Osteocyte (in vitro differentiated cells): ENCODE measurements at regions not wholly inside any gene's neighbourhood (a gene's known extent, or its start where the extent isn't known, plus 50 kb on each side); places are given as distances from the start of the nearest gene placed in this dataset.

Experiments
- DNase-seq: peaks from one replicate; pipeline ENCODE4 v3.0.0; 2021; ENCODE audit warnings: mixed read lengths; ENCODE audit not compliant: unreplicated experiment; ENCODE audit errors: extremely low spot score
- H3K27ac Mint-ChIP-seq: one replicate; pipeline ENCODE4 v1.8.0; 2021; ENCODE audit warnings: mild to moderate bottlenecking, mixed read lengths; ENCODE audit not compliant: unreplicated experiment
- H3K27me3 Mint-ChIP-seq: one replicate; pipeline ENCODE4 v1.8.0; 2021; ENCODE audit warnings: mixed read lengths; ENCODE audit not compliant: unreplicated experiment
- H3K36me3 Mint-ChIP-seq: one replicate; pipeline ENCODE4 v1.8.0; 2021; ENCODE audit warnings: mixed read lengths; ENCODE audit not compliant: unreplicated experiment
- H3K4me1 Mint-ChIP-seq: one replicate; pipeline ENCODE4 v1.8.0; 2021; ENCODE audit warnings: mixed read lengths; ENCODE audit not compliant: unreplicated experiment
- H3K4me3 Mint-ChIP-seq: one replicate; pipeline ENCODE4 v1.8.0; 2021; ENCODE audit warnings: mild to moderate bottlenecking, moderate library complexity, mixed read lengths; ENCODE audit not compliant: unreplicated experiment
- H3K9me3 Mint-ChIP-seq: one replicate; pipeline ENCODE4 v1.8.0; 2021; ENCODE audit warnings: mixed read lengths; ENCODE audit not compliant: unreplicated experiment
- TF ChIP-seq, protein P1 (sequence below): fragments of 200-600 bp; sonication (generic); IDR thresholded peaks from 2 replicates; pipeline ENCODE4 v1.5.0; 2021; ENCODE audit warnings: antibody characterized with exemption, mild to moderate bottlenecking, moderate library complexity

DNA sequence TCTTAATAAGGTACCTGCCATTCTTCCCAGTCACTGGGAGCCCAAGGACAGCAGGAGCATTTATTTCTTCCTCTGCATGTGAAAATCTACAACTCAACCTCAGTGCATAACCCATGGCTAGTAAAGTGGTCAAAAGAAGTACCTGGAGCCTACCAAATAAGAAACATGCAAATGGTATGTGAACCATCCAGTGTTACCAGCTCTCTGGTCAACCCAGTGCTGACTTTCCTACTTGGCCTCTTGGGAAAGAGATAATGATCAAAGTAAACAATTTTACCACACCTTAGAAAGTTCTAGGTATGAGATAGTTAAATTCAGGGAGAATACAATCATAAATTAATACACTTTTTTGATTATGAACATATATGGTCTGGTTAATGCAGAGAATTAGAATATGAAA, 325.6 kb downstream of the ENC1 start:
- H3K4me3 Mint-ChIP-seq = no peak overlapping the region
- no peaks in the 10 kb centered on the region for H3K27me3 Mint-ChIP-seq
- no peaks in the 10 kb centered on the region for H3K36me3 Mint-ChIP-seq
- no peak overlapping the region for H3K27ac Mint-ChIP-seq
- DNase-seq = no peak
- TF ChIP-seq, protein P1, sequence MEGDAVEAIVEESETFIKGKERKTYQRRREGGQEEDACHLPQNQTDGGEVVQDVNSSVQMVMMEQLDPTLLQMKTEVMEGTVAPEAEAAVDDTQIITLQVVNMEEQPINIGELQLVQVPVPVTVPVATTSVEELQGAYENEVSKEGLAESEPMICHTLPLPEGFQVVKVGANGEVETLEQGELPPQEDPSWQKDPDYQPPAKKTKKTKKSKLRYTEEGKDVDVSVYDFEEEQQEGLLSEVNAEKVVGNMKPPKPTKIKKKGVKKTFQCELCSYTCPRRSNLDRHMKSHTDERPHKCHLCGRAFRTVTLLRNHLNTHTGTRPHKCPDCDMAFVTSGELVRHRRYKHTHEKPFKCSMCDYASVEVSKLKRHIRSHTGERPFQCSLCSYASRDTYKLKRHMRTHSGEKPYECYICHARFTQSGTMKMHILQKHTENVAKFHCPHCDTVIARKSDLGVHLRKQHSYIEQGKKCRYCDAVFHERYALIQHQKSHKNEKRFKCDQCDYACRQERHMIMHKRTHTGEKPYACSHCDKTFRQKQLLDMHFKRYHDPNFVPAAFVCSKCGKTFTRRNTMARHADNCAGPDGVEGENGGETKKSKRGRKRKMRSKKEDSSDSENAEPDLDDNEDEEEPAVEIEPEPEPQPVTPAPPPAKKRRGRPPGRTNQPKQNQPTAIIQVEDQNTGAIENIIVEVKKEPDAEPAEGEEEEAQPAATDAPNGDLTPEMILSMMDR = no peak
- peaks cover 14% of the 10 kb centered on the region for H3K4me1 Mint-ChIP-seq
- H3K9me3 Mint-ChIP-seq = no peaks in the 10 kb centered on the region

DNA sequence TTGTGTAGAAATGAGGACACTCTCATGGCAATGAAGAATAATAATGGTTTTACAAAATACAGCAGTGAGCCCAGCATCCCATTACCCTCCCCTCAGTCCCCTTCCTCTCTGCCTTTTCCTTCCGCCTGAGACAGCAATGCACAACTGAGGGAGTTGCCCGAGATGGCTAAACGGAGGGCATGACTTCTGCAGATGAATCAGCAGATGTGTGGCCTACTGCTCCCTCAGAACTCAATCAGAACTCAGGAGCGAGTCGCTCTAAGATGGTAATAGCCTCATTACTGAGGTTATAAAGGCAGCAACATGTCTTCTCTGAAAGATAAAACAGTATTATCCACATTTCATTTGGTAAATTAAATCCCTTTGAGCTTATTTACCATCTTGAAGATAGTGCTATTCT, 326.6 kb downstream of the ENC1 start:
- Mint-ChIP-seq H3K36me3 (no peaks in the 10 kb centered on the region), H3K9me3 (no peaks in the 10 kb centered on the region), H3K4me3 (no peak overlapping the region), H3K27ac (no peak overlapping the region), H3K4me1 (peaks cover 14% of the 10 kb centered on the region), H3K27me3 (no peaks in the 10 kb centered on the region)
- TF ChIP-seq, protein P1 = no peak
- DNase-seq = no peak

DNA sequence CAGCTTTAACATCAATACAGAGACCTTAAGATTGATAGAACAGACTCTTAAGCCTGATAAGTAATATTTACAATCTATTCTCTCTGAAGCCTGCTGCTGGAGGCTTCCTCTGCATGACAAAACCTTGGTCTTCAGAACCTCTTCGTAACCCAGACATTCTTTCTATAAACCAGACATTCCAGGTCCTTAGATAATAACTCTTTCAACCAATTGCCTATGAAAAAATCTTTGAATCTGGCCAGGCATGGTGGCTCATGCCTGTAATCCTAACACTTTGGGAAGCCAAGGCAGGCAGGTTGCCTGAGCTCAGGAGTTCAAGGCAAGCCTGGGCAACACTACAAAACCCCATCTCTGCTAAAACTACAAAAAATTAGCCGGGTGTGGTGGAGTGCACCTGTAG, 327.8 kb downstream of the ENC1 start:
- H3K4me3 Mint-ChIP-seq = no peak overlapping the region
- no peaks in the 10 kb centered on the region for H3K9me3 Mint-ChIP-seq
- H3K27ac Mint-ChIP-seq = no peak overlapping the region
- H3K4me1 Mint-ChIP-seq = peaks cover 14% of the 10 kb centered on the region
- TF ChIP-seq, protein P1 = no peak
- no peaks in the 10 kb centered on the region for H3K36me3 Mint-ChIP-seq
- DNase-seq = no peak
- no peaks in the 10 kb centered on the region for H3K27me3 Mint-ChIP-seq

DNA sequence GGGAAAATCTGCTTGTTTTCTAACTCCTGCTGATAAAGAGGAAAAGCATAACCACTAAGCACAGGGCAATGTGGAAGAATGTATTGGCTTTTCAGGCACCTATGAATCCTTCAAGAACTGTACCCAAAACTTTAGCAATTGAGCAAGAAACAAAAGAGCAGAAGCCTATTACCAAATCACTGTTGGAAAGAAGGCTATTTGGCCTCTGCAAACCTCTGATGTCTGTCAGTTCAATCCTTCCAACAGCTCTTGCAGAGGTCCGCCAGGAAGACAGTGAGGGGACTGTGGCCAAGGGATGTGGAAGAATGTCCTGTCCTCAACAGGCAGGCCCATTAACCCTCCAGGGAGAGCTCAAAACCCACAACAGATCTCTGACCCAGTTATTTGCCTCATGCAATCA, 328.6 kb downstream of the ENC1 start:
- H3K27me3 Mint-ChIP-seq = no peaks in the 10 kb centered on the region
- no peaks in the 10 kb centered on the region for H3K9me3 Mint-ChIP-seq
- TF ChIP-seq, protein P1 = no peak
- no peak for DNase-seq
- H3K4me3 Mint-ChIP-seq = no peak overlapping the region
- H3K4me1 Mint-ChIP-seq = peaks cover 14% of the 10 kb centered on the region
- no peaks in the 10 kb centered on the region for H3K36me3 Mint-ChIP-seq
- H3K27ac Mint-ChIP-seq = no peak overlapping the region

DNA sequence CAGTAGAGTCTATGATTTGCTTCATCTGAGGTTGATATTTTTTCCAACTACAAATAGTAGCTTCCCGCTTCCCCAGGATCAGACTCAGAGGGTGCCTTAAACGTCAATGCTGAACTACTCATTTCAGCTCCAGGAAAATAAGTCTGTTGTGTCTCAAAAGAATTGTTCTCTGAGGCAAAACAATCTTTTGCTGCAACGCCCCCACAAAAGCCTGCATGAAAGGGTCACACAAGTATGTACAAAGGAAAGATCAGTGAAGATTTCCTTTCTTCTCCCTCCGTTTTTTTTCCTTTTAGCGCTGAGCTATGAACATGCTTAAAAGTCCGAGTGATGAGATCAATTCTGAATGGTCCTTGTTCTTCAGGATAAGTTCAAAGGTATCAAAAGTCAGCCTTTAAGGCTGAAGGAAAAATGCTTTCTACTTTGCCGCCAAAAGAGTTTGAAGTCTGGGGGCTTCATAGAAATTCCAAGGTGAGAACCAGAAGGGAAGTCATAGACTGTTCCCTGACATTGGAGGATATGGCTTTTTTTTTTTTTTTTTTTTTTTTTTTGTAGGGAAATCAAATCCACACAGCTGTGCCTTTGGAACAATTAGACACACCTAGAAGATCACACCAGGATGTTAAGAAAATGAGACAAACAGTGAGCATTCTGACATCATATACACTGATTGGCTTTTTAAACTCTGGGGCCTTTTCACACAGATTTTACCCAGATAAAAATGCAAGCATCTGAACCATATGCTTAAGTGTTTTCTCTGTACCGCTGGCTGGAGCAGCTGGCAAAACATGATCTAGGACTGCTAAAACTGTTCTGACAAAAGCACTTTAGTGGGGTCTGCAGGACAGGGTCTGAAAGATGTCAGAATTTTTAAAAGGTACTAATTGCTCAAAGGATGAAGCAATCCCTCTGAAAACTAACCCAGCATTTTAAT, 329.3 kb downstream of the ENC1 start:
- TF ChIP-seq, protein P1 = no peak
- Mint-ChIP-seq H3K4me1 (peaks cover 8% of the 10 kb centered on the region), H3K9me3 (no peaks in the 10 kb centered on the region), H3K27ac (no peak overlapping the region), H3K4me3 (no peak overlapping the region), H3K36me3 (no peaks in the 10 kb centered on the region), H3K27me3 (no peaks in the 10 kb centered on the region)
- no peak for DNase-seq
